ENCODE measurements at regions not wholly inside any gene's neighbourhood (a gene's known extent, or its start where the extent isn't known, plus 50 kb on each side); places are given as distances from the start of the nearest gene placed in this dataset.

- no peak overlapping the region for H2AK5ac ChIP-seq (ENCODE audit: low read depth, low read length)
- H3K4ac ChIP-seq (ENCODE audit: low read length) = no peak overlapping the region
- no peak overlapping the region for H3K18ac ChIP-seq (ENCODE audit: low read length)
- no peaks in the 10 kb centered on the region for H3K27me3 ChIP-seq (ENCODE audit: control insufficient read depth in 3 of 3, insufficient read depth in 3 of 3, low read depth in 1 of 3, low read length in 3 of 3)
- H3K9ac ChIP-seq (ENCODE audit: low read depth, low read length, poor library complexity) = no peak overlapping the region
- no CpG with 5 or more reads among the region's 1 CpG for WGBS, 2 donors (ENCODE audit: extremely low coverage in 2 of 2, insufficient read length in 2 of 2, insufficient replicate concordance in 1 of 2)
- no peak overlapping the region for H3K4me2 ChIP-seq (ENCODE audit: insufficient read depth, low read length, poor library complexity, severe bottlenecking)
- H3K36me3 ChIP-seq (replicated peaks in 1 of 2; ENCODE audit: control insufficient read depth in 2 of 2, insufficient read depth in 2 of 2, low read length in 2 of 2) = no peaks in the 10 kb centered on the region
- H3K79me1 ChIP-seq (ENCODE audit: low read depth, low read length) = no peaks in the 10 kb centered on the region
- H3K9me3 ChIP-seq (replicated peaks in 1 of 2; ENCODE audit: control insufficient read depth in 2 of 2, insufficient read depth in 1 of 2, low read depth in 1 of 2, low read length in 2 of 2) = no peaks in the 10 kb centered on the region
- no peak overlapping the region for H4K8ac ChIP-seq (ENCODE audit: low read depth, low read length)
- no peaks in the 10 kb centered on the region for H3K4me1 ChIP-seq (ENCODE audit: control insufficient read depth in 2 of 2, insufficient read depth in 1 of 2, low read depth in 1 of 2, low read length in 2 of 2)
- no peak overlapping the region for H2BK120ac ChIP-seq (ENCODE audit: low read depth, low read length)
- H4K91ac ChIP-seq (ENCODE audit: low read depth, low read length, poor library complexity) = no peak overlapping the region
- H2BK12ac ChIP-seq (ENCODE audit: low read length) = no peak overlapping the region
- DNase-seq (ENCODE audit: low spot score) = no peak
- H3K27ac ChIP-seq (replicated peaks; ENCODE audit: low read length) = no peak overlapping the region
- no peak overlapping the region for H2AFZ ChIP-seq (ENCODE audit: low read length)
- H3K14ac ChIP-seq (ENCODE audit: low read length) = no peak overlapping the region
- no peak overlapping the region for H2BK15ac ChIP-seq (ENCODE audit: low read length)
- H3K23ac ChIP-seq (ENCODE audit: low read depth, low read length, poor library complexity) = no peak overlapping the region
- no peak overlapping the region for H3K4me3 ChIP-seq (ENCODE audit: low read length in 2 of 2)
- no peak overlapping the region for H2BK5ac ChIP-seq (ENCODE audit: low read length)
Observed at GRCh38 chr13:37229931-37230330, 124.5 kb upstream of the CSNK1A1L start.

- Histone ChIP-seq H2BK12ac (ENCODE audit: low read length) (no peak overlapping the region), H2BK120ac (ENCODE audit: low read depth, low read length) (no peak overlapping the region), H3K4me2 (ENCODE audit: insufficient read depth, low read length, poor library complexity, severe bottlenecking) (no peak overlapping the region), H2AFZ (ENCODE audit: low read length) (no peak overlapping the region), H3K27ac (replicated peaks; ENCODE audit: low read length) (no peak overlapping the region), H3K14ac (ENCODE audit: low read length) (no peak overlapping the region), H3K23ac (ENCODE audit: low read depth, low read length, poor library complexity) (no peak overlapping the region), H3K36me3 (replicated peaks in 1 of 2; ENCODE audit: control insufficient read depth in 2 of 2, insufficient read depth in 2 of 2, low read length in 2 of 2) (no peaks in the 10 kb centered on the region), H3K79me1 (ENCODE audit: low read depth, low read length) (no peaks in the 10 kb centered on the region), H3K4me3 (ENCODE audit: low read length in 2 of 2) (no peak overlapping the region), H4K8ac (ENCODE audit: low read depth, low read length) (no peak overlapping the region), H2AK5ac (ENCODE audit: low read depth, low read length) (no peak overlapping the region), H2BK15ac (ENCODE audit: low read length) (no peak overlapping the region), H3K4ac (ENCODE audit: low read length) (no peak overlapping the region), H2BK5ac (ENCODE audit: low read length) (no peak overlapping the region), H3K9me3 (replicated peaks in 1 of 2; ENCODE audit: control insufficient read depth in 2 of 2, insufficient read depth in 1 of 2, low read depth in 1 of 2, low read length in 2 of 2) (no peaks in the 10 kb centered on the region), H3K9ac (ENCODE audit: low read depth, low read length, poor library complexity) (no peak overlapping the region), H3K18ac (ENCODE audit: low read length) (no peak overlapping the region), H3K27me3 (ENCODE audit: control insufficient read depth in 3 of 3, insufficient read depth in 3 of 3, low read depth in 1 of 3, low read length in 3 of 3) (no peaks in the 10 kb centered on the region), H4K91ac (ENCODE audit: low read depth, low read length, poor library complexity) (no peak overlapping the region), H3K4me1 (ENCODE audit: control insufficient read depth in 2 of 2, insufficient read depth in 1 of 2, low read depth in 1 of 2, low read length in 2 of 2) (no peaks in the 10 kb centered on the region)
- DNase-seq (ENCODE audit: low spot score) = no peak
- WGBS, 2 donors (ENCODE audit: extremely low coverage in 2 of 2, insufficient read length in 2 of 2, insufficient replicate concordance in 1 of 2) = no CpG with 5 or more reads among the region's 4 CpGs
Observed at GRCh38 chr13:37226971-37227370, 121.5 kb upstream of the CSNK1A1L start.

- Histone ChIP-seq H3K18ac (ENCODE audit: low read length) (no peak overlapping the region), H4K8ac (ENCODE audit: low read depth, low read length) (no peak overlapping the region), H3K9ac (ENCODE audit: low read depth, low read length, poor library complexity) (no peak overlapping the region), H2AFZ (ENCODE audit: low read length) (no peak overlapping the region), H3K4me2 (ENCODE audit: insufficient read depth, low read length, poor library complexity, severe bottlenecking) (no peak overlapping the region), H3K27ac (replicated peaks; ENCODE audit: low read length) (no peak overlapping the region), H3K9me3 (replicated peaks in 1 of 2; ENCODE audit: control insufficient read depth in 2 of 2, insufficient read depth in 1 of 2, low read depth in 1 of 2, low read length in 2 of 2) (no peaks in the 10 kb centered on the region), H3K4me3 (ENCODE audit: low read length in 2 of 2) (no peak overlapping the region), H2BK120ac (ENCODE audit: low read depth, low read length) (no peak overlapping the region), H3K27me3 (ENCODE audit: control insufficient read depth in 3 of 3, insufficient read depth in 3 of 3, low read depth in 1 of 3, low read length in 3 of 3) (no peaks in the 10 kb centered on the region), H2BK12ac (ENCODE audit: low read length) (no peak overlapping the region), H3K4me1 (ENCODE audit: control insufficient read depth in 2 of 2, insufficient read depth in 1 of 2, low read depth in 1 of 2, low read length in 2 of 2) (no peaks in the 10 kb centered on the region), H3K79me1 (ENCODE audit: low read depth, low read length) (no peaks in the 10 kb centered on the region), H3K23ac (ENCODE audit: low read depth, low read length, poor library complexity) (no peak overlapping the region), H2BK15ac (ENCODE audit: low read length) (no peak overlapping the region), H2AK5ac (ENCODE audit: low read depth, low read length) (no peak overlapping the region), H4K91ac (ENCODE audit: low read depth, low read length, poor library complexity) (no peak overlapping the region), H2BK5ac (ENCODE audit: low read length) (no peak overlapping the region), H3K4ac (ENCODE audit: low read length) (no peak overlapping the region), H3K14ac (ENCODE audit: low read length) (no peak overlapping the region), H3K36me3 (replicated peaks in 1 of 2; ENCODE audit: control insufficient read depth in 2 of 2, insufficient read depth in 2 of 2, low read length in 2 of 2) (no peaks in the 10 kb centered on the region)
- no peak for DNase-seq (ENCODE audit: low spot score)
- WGBS, 2 donors (ENCODE audit: extremely low coverage in 2 of 2, insufficient read length in 2 of 2, insufficient replicate concordance in 1 of 2) = no CpG with 5 or more reads among the region's 1 CpG
Observed at GRCh38 chr13:37225414-37226070, 120.1 kb upstream of the CSNK1A1L start.

DNA sequence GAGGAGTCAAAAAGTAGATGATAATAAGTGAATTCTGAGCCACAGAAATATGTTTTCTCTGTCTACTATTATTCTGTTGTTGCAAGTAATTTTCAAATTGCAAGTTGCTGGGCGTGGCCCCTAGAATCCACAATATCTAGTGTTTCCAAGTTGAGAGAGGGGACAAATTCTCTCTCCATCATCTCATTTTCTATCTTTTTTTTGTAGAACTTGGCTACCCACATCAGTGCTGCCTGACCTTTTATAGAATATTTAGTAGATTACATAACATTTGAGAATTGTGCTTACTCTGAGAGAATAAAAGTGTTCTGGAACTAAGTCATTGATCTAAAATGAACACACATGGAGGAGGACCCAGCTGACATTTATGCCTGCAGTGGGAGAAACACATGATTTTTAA lies 110.9 kb upstream of the CSNK1A1L start:
- no CpG with 5 or more reads among the region's 1 CpG for WGBS, 2 donors (ENCODE audit: extremely low coverage in 2 of 2, insufficient read length in 2 of 2, insufficient replicate concordance in 1 of 2)
- no peak overlapping the region for H2AFZ ChIP-seq (ENCODE audit: low read length)
- H3K18ac ChIP-seq (ENCODE audit: low read length) = no peak overlapping the region

More for the DNA sequence above, 110.9 kb upstream of the CSNK1A1L start:
- H2AK5ac ChIP-seq (ENCODE audit: low read depth, low read length) = no peak overlapping the region
- no peaks in the 10 kb centered on the region for H3K27me3 ChIP-seq (ENCODE audit: control insufficient read depth in 3 of 3, insufficient read depth in 3 of 3, low read depth in 1 of 3, low read length in 3 of 3)
- no peaks in the 10 kb centered on the region for H3K79me1 ChIP-seq (ENCODE audit: low read depth, low read length)
- no peak overlapping the region for H2BK5ac ChIP-seq (ENCODE audit: low read length)
- no peak overlapping the region for H3K23ac ChIP-seq (ENCODE audit: low read depth, low read length, poor library complexity)
- no peak overlapping the region for H2BK120ac ChIP-seq (ENCODE audit: low read depth, low read length)
- H3K36me3 ChIP-seq (replicated peaks in 1 of 2; ENCODE audit: control insufficient read depth in 2 of 2, insufficient read depth in 2 of 2, low read length in 2 of 2) = no peaks in the 10 kb centered on the region
- no peak overlapping the region for H2BK12ac ChIP-seq (ENCODE audit: low read length)
- H3K14ac ChIP-seq (ENCODE audit: low read length) = no peak overlapping the region
- no peak overlapping the region for H4K8ac ChIP-seq (ENCODE audit: low read depth, low read length)
- H3K27ac ChIP-seq (replicated peaks; ENCODE audit: low read length) = no peak overlapping the region
- DNase-seq (ENCODE audit: low spot score) = no peak
- H3K9ac ChIP-seq (ENCODE audit: low read depth, low read length, poor library complexity) = no peak overlapping the region
- H3K4me1 ChIP-seq (ENCODE audit: control insufficient read depth in 2 of 2, insufficient read depth in 1 of 2, low read depth in 1 of 2, low read length in 2 of 2) = no peaks in the 10 kb centered on the region
- no peak overlapping the region for H3K4ac ChIP-seq (ENCODE audit: low read length)
- no peak overlapping the region for H4K91ac ChIP-seq (ENCODE audit: low read depth, low read length, poor library complexity)
- H3K4me2 ChIP-seq (ENCODE audit: insufficient read depth, low read length, poor library complexity, severe bottlenecking) = no peak overlapping the region
- H3K9me3 ChIP-seq (replicated peaks in 1 of 2; ENCODE audit: control insufficient read depth in 2 of 2, insufficient read depth in 1 of 2, low read depth in 1 of 2, low read length in 2 of 2) = no peaks in the 10 kb centered on the region
- H2BK15ac ChIP-seq (ENCODE audit: low read length) = no peak overlapping the region
- no peak overlapping the region for H3K4me3 ChIP-seq (ENCODE audit: low read length in 2 of 2)
